GM23338 (cell line): ENCODE measurements at regions not wholly inside any gene's neighbourhood (a gene's known extent, or its start where the extent isn't known, plus 50 kb on each side); places are given as distances from the start of the nearest gene placed in this dataset.

Experiments
- ATAC-seq: fragments of 200-7000 bp; cut with Tn5 transposase; 3 replicates; pipeline ENCODE4 v1.9.1; 2020
- DNase-seq: peaks from one replicate; pipeline ENCODE4 v3.0.0-alpha.2; 2015; ENCODE audit warnings: low spot score
- H2AFZ ChIP-seq: fragments of 200-600 bp; sonication (generic); 2 replicates; pipeline ENCODE4 v1.8.0; 2016; ENCODE audit warnings: antibody characterized with exemption, mild to moderate bottlenecking, moderate library complexity
- H3F3A ChIP-seq: fragments of 200-600 bp; sonication (generic); replicated peaks from 2 replicates; pipeline ENCODE4 v1.8.0; 2017; ENCODE audit warnings: antibody characterized with exemption, mixed run types, low read depth
- H3K27ac ChIP-seq: fragments of 200-600 bp; sonication (generic); 2 replicates; pipeline ENCODE4 v1.6.1; 2016; ENCODE audit warnings: low read depth
- H3K27me3 ChIP-seq: fragments of 200-600 bp; sonication (generic); 2 replicates; pipeline ENCODE4 v1.8.0; 2016; ENCODE audit warnings: mild to moderate bottlenecking, mixed run types, moderate library complexity; ENCODE audit not compliant: insufficient read depth
- H3K36me3 ChIP-seq: fragments of 200-600 bp; sonication (generic); 2 replicates; pipeline ENCODE4 v1.8.0; 2016; ENCODE audit warnings: mild to moderate bottlenecking; ENCODE audit not compliant: insufficient read depth
- H3K4me1 ChIP-seq: fragments of 200-600 bp; sonication (generic); 2 replicates; pipeline ENCODE4 v1.8.0; 2016; ENCODE audit warnings: mild to moderate bottlenecking, moderate library complexity; ENCODE audit not compliant: insufficient read depth
- H3K4me2 ChIP-seq: fragments of 200-600 bp; sonication (generic); 2 replicates; pipeline ENCODE4 v1.7.1; 2017; ENCODE audit warnings: mixed run types
- H3K4me3 ChIP-seq: fragments of 200-600 bp; sonication (generic); 2 replicates; pipeline ENCODE4 v1.6.1; 2016; ENCODE audit warnings: mixed run types
- H3K79me2 ChIP-seq: fragments of 200-600 bp; sonication (generic); replicated peaks from 2 replicates; pipeline ENCODE4 v1.8.0; 2017; ENCODE audit warnings: mild to moderate bottlenecking; ENCODE audit not compliant: insufficient read depth
- H3K9me2 ChIP-seq: fragments of 200-600 bp; sonication (generic); 2 replicates; pipeline ENCODE4 v1.8.0; 2017; ENCODE audit not compliant: insufficient read depth
- H4K20me1 ChIP-seq: fragments of 200-600 bp; sonication (generic); replicated peaks from 2 replicates; pipeline ENCODE4 v1.8.0; 2017; ENCODE audit warnings: mild to moderate bottlenecking; ENCODE audit not compliant: insufficient read depth
- H3K27ac Mint-ChIP-seq: 2 replicates; pipeline ENCODE4 v1.8.0; 2020; ENCODE audit warnings: inconsistent platforms, mild to moderate bottlenecking, moderate library complexity, mixed read lengths
- H3K27me3 Mint-ChIP-seq: 3 replicates; pipeline ENCODE4 v1.8.0; 2022; ENCODE audit warnings: low read depth, mild to moderate bottlenecking, moderate library complexity, mixed read lengths, inconsistent platforms; ENCODE audit not compliant: insufficient read depth, poor library complexity
- H3K36me3 Mint-ChIP-seq: 3 replicates; pipeline ENCODE4 v1.8.0; 2021; ENCODE audit warnings: low read depth, mild to moderate bottlenecking, inconsistent platforms, moderate library complexity, mixed read lengths
- H3K4me1 Mint-ChIP-seq: 3 replicates; pipeline ENCODE4 v1.8.0; 2020; ENCODE audit warnings: mild to moderate bottlenecking, inconsistent platforms, mixed read lengths
- H3K4me3 Mint-ChIP-seq: 3 replicates; pipeline ENCODE4 v1.8.0; 2021; ENCODE audit warnings: moderate library complexity, mild to moderate bottlenecking, inconsistent platforms, mixed read lengths
- H3K9me3 Mint-ChIP-seq: 3 replicates; pipeline ENCODE4 v1.8.0; 2020; ENCODE audit warnings: moderate library complexity, mild to moderate bottlenecking, inconsistent platforms, mixed read lengths
- CREB1 ChIP-seq: fragments of 250-450 bp; sonication (Bioruptor Pico); IDR thresholded peaks from 2 replicates; pipeline ENCODE4 v1.5.0; 2020; ENCODE audit warnings: low read depth, mild to moderate bottlenecking, moderate library complexity
- CTCF ChIP-seq, 2 experiments: fragments of 200-600 bp in 1 of 2; sonication (generic) in 1 of 2; conservative IDR thresholded peaks; 2 replicates each; pipeline versions ENCODE4 v1.5.1 to v1.6.1; 2016 to 2017; ENCODE audit warnings: antibody characterized with exemption in 2 of 2, low read depth in 2 of 2, mild to moderate bottlenecking in 2 of 2, moderate library complexity in 1 of 2
- ETS1 ChIP-seq: IDR thresholded peaks from 2 replicates; pipeline ENCODE4 v1.6.1; 2016; ENCODE audit warnings: antibody characterized with exemption
- EZH2 ChIP-seq: fragments of 200-600 bp; sonication (generic); IDR thresholded peaks from one replicate; pipeline ENCODE4 v1.8.0; 2017; ENCODE audit warnings: antibody characterized with exemption, mild to moderate bottlenecking, low read depth; ENCODE audit not compliant: unreplicated experiment
- EZH2phosphoT487 ChIP-seq: fragments of 200-600 bp; sonication (generic); IDR thresholded peaks from one replicate; pipeline ENCODE4 v1.8.1; 2018; ENCODE audit warnings: antibody characterized with exemption; ENCODE audit not compliant: unreplicated experiment
- JUNB ChIP-seq: IDR thresholded peaks from one replicate; pipeline ENCODE4 v1.6.1; 2016; ENCODE audit warnings: antibody characterized with exemption; ENCODE audit not compliant: unreplicated experiment
- NANOG ChIP-seq: IDR thresholded peaks from 2 replicates; pipeline ENCODE4 v1.6.1; 2016; ENCODE audit warnings: antibody characterized with exemption, borderline replicate concordance
- POLR2AphosphoS5 ChIP-seq: IDR thresholded peaks from 2 replicates; pipeline ENCODE4 v1.6.1; 2016; ENCODE audit warnings: antibody characterized with exemption, low read depth
- REST ChIP-seq: IDR thresholded peaks from one replicate; pipeline ENCODE4 v1.6.1; 2018; ENCODE audit warnings: antibody characterized with exemption; ENCODE audit not compliant: unreplicated experiment
- STAT1 ChIP-seq: IDR thresholded peaks from one replicate; pipeline ENCODE4 v1.6.1; 2016; ENCODE audit warnings: antibody characterized with exemption; ENCODE audit not compliant: unreplicated experiment
- ZNF114 ChIP-seq: fragments of 250-450 bp; sonication (Bioruptor Pico); IDR thresholded peaks from 2 replicates; pipeline ENCODE4 v1.5.0; 2020; ENCODE audit warnings: mild to moderate bottlenecking, moderate library complexity
- ZNF331 ChIP-seq: fragments of 250-450 bp; sonication (Bioruptor Pico); IDR thresholded peaks from 2 replicates; pipeline ENCODE4 v1.5.0; 2020; ENCODE audit warnings: low read depth, mild to moderate bottlenecking, moderate library complexity
- ZNF462 ChIP-seq: fragments of 250-450 bp; sonication (Bioruptor Pico); IDR thresholded peaks from 2 replicates; pipeline ENCODE4 v1.5.0; 2020; ENCODE audit warnings: mild to moderate bottlenecking, moderate library complexity

- Histone ChIP-seq H3K36me3 (no peaks in the 10 kb centered on the region), H4K20me1 (no peaks in the 10 kb centered on the region), H3K9me2 (no peaks in the 10 kb centered on the region), H3K4me1 (0 out of 2 replicates have a peak, but pooled peaks cover under 1% of the 10 kb centered on the region), H3K4me3 (no peak overlapping the region), H3F3A (no peaks in the 10 kb centered on the region), H3K4me2 (no peak overlapping the region), H2AFZ (no peak overlapping the region), H3K27me3 (no peaks in the 10 kb centered on the region), H3K79me2 (no peaks in the 10 kb centered on the region), H3K27ac (no peak overlapping the region)
- H3K4me1 Mint-ChIP-seq, result no peaks in the 10 kb centered on the region
- ATAC-seq (no peak), DNase-seq (no peak)
- no peak overlapping the region for H3K27ac Mint-ChIP-seq
- no peak overlapping the region for H3K4me3 Mint-ChIP-seq
- H3K27me3 Mint-ChIP-seq, result peaks cover 2% of the 10 kb centered on the region
- TF ChIP-seq CTCF (conservative IDR thresholded peaks at IDR 0.05; ENCODE audit: low read depth in 2 of 2) (no peak), EZH2 (no peak), EZH2phosphoT487 (no peak), ZNF331 (CRISPR knock-in tag) (no peak), JUNB (no peak), POLR2AphosphoS5 (no peak), CREB1 (CRISPR knock-in tag) (no peak), STAT1 (no peak), ETS1 (no peak), ZNF114 (CRISPR knock-in tag) (no peak), NANOG (no peak), REST (no peak), ZNF462 (CRISPR knock-in tag) (no peak)
- no peaks in the 10 kb centered on the region; the same call in 2 of the 3 replicates for H3K9me3 Mint-ChIP-seq
- H3K36me3 Mint-ChIP-seq, result no peaks in the 10 kb centered on the region
Observed at GRCh38 chr11:112656772-112657428, 304.3 kb upstream of the NCAM1 start.
